CD1c-positive myeloid dendritic cell (primary cell): ENCODE measurements at regions not wholly inside any gene's neighbourhood (a gene's known extent, or its start where the extent isn't known, plus 50 kb on each side); places are given as distances from the start of the nearest gene placed in this dataset.
"Not testable (repeated sequence)": the region's sequence is repeated elsewhere in the genome, so short reads cannot be mapped to it uniquely, and the experiment has no call there.

Experiments
- DNase-seq: peaks from one replicate; pipeline ENCODE4 v3.0.0-alpha.2; 2016; ENCODE audit errors: extremely low spot score

DNA sequence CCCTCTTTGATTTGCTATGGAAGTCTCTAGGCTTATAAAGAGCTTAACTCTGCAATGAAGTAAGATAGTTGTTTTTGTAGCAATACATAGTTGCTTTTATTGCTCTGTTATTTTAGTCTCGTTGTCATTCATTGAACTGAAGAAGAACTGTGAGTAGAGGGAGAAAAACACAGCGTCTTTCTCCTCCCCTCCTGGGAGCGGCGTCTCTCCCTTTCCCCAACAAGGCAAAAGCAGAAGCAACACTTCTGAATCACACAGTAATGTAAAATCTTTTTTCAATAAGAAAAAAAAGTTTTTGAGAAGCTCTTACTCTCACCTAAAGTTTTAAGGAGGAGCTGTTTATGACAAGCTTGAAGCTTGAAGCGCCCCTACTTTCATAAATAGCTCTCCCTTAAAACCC lies 119.3 kb upstream of the SLC7A14 start:
- no peak for DNase-seq

DNA sequence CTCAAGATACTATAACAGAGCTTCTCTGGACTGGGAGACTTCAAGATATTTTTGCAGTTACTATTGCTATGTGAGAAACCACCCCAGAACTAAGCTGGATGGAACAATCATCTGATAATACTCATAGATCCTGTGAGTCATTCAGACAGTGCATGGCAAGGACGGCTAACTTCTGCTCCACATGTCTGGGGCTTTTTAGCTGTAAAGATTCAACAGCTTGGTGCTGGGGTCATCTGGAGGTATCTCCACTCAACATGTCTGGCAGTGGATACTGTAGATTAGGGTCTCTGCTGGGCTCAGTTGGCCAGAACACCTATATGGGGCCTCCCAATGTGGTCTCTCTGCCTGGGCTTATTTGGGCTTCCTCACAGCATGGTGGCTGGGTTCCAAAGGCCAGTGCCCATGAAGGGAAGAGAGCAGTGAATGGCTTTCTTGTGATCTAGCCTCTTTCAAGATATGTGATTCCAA lies 117.3 kb upstream of the SLC7A14 start:
- DNase-seq, result no peak

GRCh38 chr3:170701696-170702678 lies 116.1 kb upstream of the SLC7A14 start:
- DNase-seq, result no peak

GRCh38 chr3:170700054-170700404 lies 114.2 kb upstream of the SLC7A14 start:
- no peak for DNase-seq

DNA sequence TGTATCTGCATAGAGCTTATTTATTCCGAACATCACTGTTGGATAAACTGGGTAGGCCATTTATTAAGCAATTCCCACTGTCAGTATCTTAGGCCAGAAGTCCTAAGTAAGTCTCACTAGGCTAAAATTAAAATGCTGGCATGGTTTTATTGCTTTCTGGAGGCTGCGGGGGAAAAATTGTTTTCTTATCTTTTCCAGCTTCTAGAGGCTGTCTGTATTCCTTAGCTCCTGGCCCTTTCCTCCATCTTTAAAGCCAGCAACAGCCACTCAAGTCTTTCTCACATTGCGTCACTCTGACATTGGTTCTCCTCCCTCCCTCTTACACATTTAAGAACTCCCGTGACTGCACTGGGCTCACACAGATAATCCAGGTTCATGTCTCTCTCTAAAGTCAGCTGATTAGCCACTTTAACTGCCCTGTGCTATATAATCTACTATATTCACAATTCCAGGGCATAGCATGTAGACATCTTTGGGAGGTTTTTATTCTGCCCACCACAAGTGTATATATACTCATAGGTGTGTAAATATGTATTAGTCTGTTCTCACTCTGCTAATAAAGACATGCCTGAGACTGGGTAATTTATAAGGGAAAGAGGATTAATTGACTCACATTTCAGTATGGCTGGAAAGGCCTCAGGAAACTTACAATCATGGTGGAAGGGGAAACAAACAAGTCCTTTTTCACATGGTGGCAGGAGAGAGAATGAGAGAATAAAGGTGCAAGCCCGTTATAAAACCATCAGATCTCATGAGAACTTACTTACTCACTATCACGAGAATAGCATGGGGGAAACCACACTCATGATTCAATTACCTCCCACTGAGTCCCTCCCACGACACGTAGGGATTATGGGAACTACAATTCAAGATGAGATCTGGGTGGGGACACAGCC lies 113.5 kb upstream of the SLC7A14 start:
- no peak for DNase-seq

GRCh38 chr3:170697908-170698307 lies 112.0 kb upstream of the SLC7A14 start:
- DNase-seq, result no peak

- no peak for DNase-seq
These were observed 111.3 kb upstream of the SLC7A14 start for GRCh38 chr3:170697131-170697530.

DNA sequence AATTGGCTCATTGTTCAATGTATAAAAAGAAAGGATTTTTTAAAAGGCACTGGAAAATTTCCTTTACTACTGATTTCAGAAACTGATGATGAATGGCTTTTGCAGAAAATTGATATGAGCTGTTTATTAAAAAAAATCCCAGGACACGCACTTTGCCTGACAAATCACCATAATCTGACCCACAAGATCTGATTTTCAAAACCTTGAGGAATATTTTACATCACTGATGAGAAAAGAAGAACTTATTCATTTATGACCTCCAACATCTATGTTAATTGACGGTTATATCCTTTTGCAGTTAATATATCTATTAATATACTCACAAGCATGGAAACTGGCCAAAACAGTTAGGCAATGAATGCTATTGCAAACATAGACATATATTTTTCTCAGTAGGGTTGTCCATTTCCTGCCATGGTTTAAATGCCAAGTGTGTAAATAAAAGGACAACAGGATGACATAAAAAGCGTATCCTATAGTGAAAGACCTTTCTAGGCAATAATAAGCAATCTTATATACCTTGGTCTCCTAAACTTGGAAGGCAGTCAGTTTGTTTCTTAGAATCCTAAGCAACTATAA lies 109.7 kb upstream of the SLC7A14 start:
- DNase-seq, result no peak

GRCh38 chr3:170692720-170693119 lies 106.8 kb upstream of the SLC7A14 start:
- DNase-seq, result no peak

DNA sequence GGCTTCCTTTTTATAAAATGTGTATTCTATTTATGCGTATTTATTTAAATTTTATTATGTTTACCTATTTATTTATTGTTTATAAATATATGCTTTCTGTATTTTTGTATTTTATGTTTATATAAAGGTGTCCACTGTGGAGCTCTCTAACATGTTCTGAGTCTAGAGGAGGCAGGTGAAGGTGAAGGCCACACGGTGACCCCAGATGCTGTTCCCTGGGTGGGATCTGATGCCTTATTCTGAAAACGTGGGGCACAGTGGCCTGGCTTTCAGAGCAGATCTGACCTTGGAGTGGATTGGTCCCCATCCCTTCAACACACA lies 104.7 kb upstream of the SLC7A14 start:
- DNase-seq, result no peak

GRCh38 chr3:170689893-170690660 lies 104.2 kb upstream of the SLC7A14 start:
- DNase-seq, result peak; percentile 23

DNA sequence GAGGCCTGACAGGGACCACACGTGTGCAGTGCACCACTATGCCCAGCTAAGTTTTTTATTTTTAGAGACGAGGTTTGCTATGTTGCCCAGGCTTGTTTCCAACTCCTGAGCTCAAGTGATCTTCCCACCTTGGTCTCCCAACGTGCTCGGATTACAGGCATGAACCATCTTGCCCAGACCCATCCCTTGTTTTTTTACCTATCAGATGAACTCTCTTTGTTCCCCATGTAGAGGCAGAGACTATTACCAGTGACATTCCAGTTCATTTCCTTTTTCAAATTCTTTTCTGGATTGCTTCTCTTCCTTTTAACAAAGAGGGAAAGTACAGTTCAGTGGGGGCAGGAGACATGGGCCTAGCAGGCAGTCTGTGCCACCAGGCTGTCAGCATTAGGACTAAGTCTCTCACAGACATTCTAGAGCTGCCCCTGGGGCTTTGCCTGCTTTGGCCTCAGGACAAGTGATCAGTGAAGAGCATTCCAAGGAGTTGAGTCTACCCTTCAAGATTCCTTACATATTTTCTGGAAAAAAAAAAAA lies 103.5 kb upstream of the SLC7A14 start:
- no peak for DNase-seq

- DNase-seq, result not testable (repeated sequence)
These were observed 102.3 kb upstream of the SLC7A14 start for GRCh38 chr3:170688222-170688621.

GRCh38 chr3:170680593-170680992 lies 94.7 kb upstream of the SLC7A14 start:
- no peak for DNase-seq

- DNase-seq, result no peak
These were observed 93.3 kb upstream of the SLC7A14 start for GRCh38 chr3:170679190-170679589.

GRCh38 chr3:170670504-170670903 lies 84.6 kb upstream of the SLC7A14 start:
- no peak for DNase-seq

- DNase-seq, result not testable (repeated sequence)
These were observed 77.1 kb upstream of the SLC7A14 start for GRCh38 chr3:170662986-170663385.

GRCh38 chr3:170660139-170660538 lies 74.3 kb upstream of the SLC7A14 start:
- no peak for DNase-seq

DNA sequence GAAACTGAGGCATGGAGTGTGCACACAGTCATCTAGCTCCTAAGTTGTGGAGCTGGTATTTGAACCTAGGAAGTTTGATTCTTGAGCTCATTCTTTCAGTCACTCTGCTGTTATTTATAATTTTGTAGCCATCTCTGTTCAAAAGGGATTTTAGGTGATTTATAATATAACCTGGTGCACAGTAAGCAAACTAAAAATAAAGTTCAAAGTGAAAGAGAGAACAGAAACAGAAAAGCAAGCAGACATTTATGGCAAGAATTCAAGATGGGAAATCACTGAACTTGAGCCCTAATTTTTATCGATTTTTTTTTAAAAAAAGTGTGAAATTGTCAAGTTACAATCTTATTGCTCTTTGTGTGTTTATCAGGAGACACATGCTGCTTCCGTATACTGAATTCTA lies 71.4 kb upstream of the SLC7A14 start:
- DNase-seq, result no peak

DNA sequence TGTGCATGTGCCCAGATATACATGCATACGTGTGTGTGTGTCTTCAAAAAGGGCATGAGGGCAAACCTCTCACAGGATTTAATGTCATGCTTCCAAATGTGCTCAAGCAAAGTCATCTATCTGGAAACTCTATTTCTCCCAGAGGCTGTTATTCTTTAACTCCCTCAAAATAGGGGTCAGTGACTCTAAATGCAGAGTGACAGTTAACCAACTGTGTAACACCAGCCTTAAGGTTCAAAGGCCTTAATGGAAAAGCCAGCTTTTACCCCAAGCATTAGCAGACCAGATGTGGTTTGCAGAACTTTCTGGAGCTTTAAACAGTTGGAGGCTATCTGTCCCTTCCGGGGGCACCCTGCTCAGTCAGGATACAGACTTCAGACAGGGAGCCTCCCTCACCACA lies 70.4 kb upstream of the SLC7A14 start:
- DNase-seq, result no peak

- no peak for DNase-seq
These were observed 67.9 kb upstream of the SLC7A14 start for GRCh38 chr3:170653801-170654200.
